NCI-H187 (cell line): ENCODE measurements at regions not wholly inside any gene's neighbourhood (a gene's known extent, or its start where the extent isn't known, plus 50 kb on each side); places are given as distances from the start of the nearest gene placed in this dataset.
A peak's percentile ranks its signal among the peaks of the same experiment; 100 is the strongest.
"Not testable (repeated sequence)": the region's sequence is repeated elsewhere in the genome, so short reads cannot be mapped to it uniquely, and the experiment has no call there.

ENCODE experiments used
- DNase-seq, 2 experiments: peaks; one replicate each; lab custom pipeline; 2025; lab: John Stamatoyannopoulos, UW

GRCh38 chr20:52312132-52312729, 120.7 kb upstream of the ZFP64 start:
- DNase-seq, result peak; percentile 39 to 42

GRCh38 chr20:52311209-52311794, 119.7 kb upstream of the ZFP64 start:
- no peak for DNase-seq

GRCh38 chr20:52309181-52309580, 117.6 kb upstream of the ZFP64 start:
- DNase-seq, result no peak

GRCh38 chr20:52306477-52306876, 114.9 kb upstream of the ZFP64 start:
- no peak for DNase-seq

GRCh38 chr20:52305858-52306257, 114.3 kb upstream of the ZFP64 start:
- no peak for DNase-seq

- DNase-seq, result no peak
Measured at GRCh38 chr20:52305024-52305645, 113.6 kb upstream of the ZFP64 start.

- no peak for DNase-seq
Measured at GRCh38 chr20:52303281-52303950, 111.8 kb upstream of the ZFP64 start.

GRCh38 chr20:52302736-52303135, 111.2 kb upstream of the ZFP64 start:
- DNase-seq, result no peak

GRCh38 chr20:52302051-52302450, 110.5 kb upstream of the ZFP64 start:
- not testable (repeated sequence) for DNase-seq

- no peak for DNase-seq
Measured at GRCh38 chr20:52295556-52295955, 104.0 kb upstream of the ZFP64 start.

GRCh38 chr20:52294106-52294628, 102.6 kb upstream of the ZFP64 start:
- no peak for DNase-seq

- DNase-seq, result no peak
Measured at GRCh38 chr20:52291109-52291508, 99.5 kb upstream of the ZFP64 start.

GRCh38 chr20:52290569-52290968, 99.0 kb upstream of the ZFP64 start:
- DNase-seq, result no peak

GRCh38 chr20:52289956-52290565, 98.5 kb upstream of the ZFP64 start:
- DNase-seq, result no peak

GRCh38 chr20:52280407-52280806, 88.8 kb upstream of the ZFP64 start:
- no peak for DNase-seq

GRCh38 chr20:52279706-52280105, 88.1 kb upstream of the ZFP64 start:
- DNase-seq, result no peak

- no peak for DNase-seq
Measured at GRCh38 chr20:52275181-52275691, 83.7 kb upstream of the ZFP64 start.

- no peak for DNase-seq
Measured at GRCh38 chr20:52270696-52271095, 79.1 kb upstream of the ZFP64 start.

- no peak for DNase-seq
Measured at GRCh38 chr20:52270001-52270606, 78.5 kb upstream of the ZFP64 start.

- no peak for DNase-seq
Measured at GRCh38 chr20:52269321-52269720, 77.7 kb upstream of the ZFP64 start.

GRCh38 chr20:52268184-52268749, 76.7 kb upstream of the ZFP64 start:
- DNase-seq, result no peak
